ENCODE measurements at regions not wholly inside any gene's neighbourhood (a gene's known extent, or its start where the extent isn't known, plus 50 kb on each side); places are given as distances from the start of the nearest gene placed in this dataset.

GRCh38 chr2:111634050-111634794 is 249.8 kb downstream of the ANAPC1 start:
- no peaks in the 10 kb centered on the region for H3K4me1 Mint-ChIP-seq

More at GRCh38 chr2:111634050-111634794, 249.8 kb downstream of the ANAPC1 start:
- Mint-ChIP-seq H3K27me3 (peaks cover 3% of the 10 kb centered on the region), H3K27ac (no peak overlapping the region), H3K9me3 (ENCODE audit: insufficient read depth) (peaks cover 3% of the 10 kb centered on the region), H3K4me3 (no peak overlapping the region)
- WGBS (ENCODE audit: insufficient coverage) = 100% methylated on average over 1 of the region's 2 CpGs
- ChIA-PET CTCF (no interaction called here), POLR2A (no interaction called here)
- no peak overlapping the region for H3K9ac ChIP-seq (ENCODE audit: low read length)
- no peaks in the 10 kb centered on the region for H3K36me3 ChIP-seq (replicated peaks in 1 of 2; ENCODE audit: control extremely low read depth in 1 of 2, control insufficient read depth in 1 of 2, extremely low read depth in 1 of 2, insufficient read depth in 2 of 2, low read length in 1 of 2)
- no peak overlapping the region for H3K27ac ChIP-seq (ENCODE audit: low read length in 2 of 2)
- no peak overlapping the region for H3K4me3 ChIP-seq (ENCODE audit: control extremely low read depth in 1 of 5, extremely low read depth in 1 of 5, insufficient read depth in 1 of 5, low read depth in 2 of 5, low read length in 4 of 5)
- intact Hi-C loops (cut with micrococcal nuclease) = no loop called here
- no peaks in the 10 kb centered on the region for H4K20me1 ChIP-seq (ENCODE audit: control insufficient read depth, insufficient read depth, low read length, poor library complexity, severe bottlenecking)
- H3K4me1 ChIP-seq (ENCODE audit: control insufficient read depth in 2 of 2, insufficient read depth in 2 of 2, low read length in 2 of 2) = no peaks in the 10 kb centered on the region
- no peak for ATAC-seq (ENCODE audit: low read depth)
- peaks cover 0 to 2% (median 0%) of the 10 kb centered on the region in 4 experiments for H3K27me3 ChIP-seq (replicated peaks in 1 of 4; ENCODE audit: control extremely low read depth in 1 of 4, control insufficient read depth in 3 of 4, insufficient read depth in 4 of 4, low read length in 3 of 4)
- no peak for TF ChIP-seq EZH2 (IDR thresholded peaks at IDR 0.05; ENCODE audit: borderline replicate concordance, insufficient read depth, low read depth, low read length, poor library complexity, severe bottlenecking)
- no peak for TF ChIP-seq CTCF (IDR thresholded peaks at IDR 0.05)
- H3K79me2 ChIP-seq (ENCODE audit: control insufficient read depth, insufficient read depth, low read length) = no peaks in the 10 kb centered on the region
- no peak overlapping the region for H3K4me2 ChIP-seq (replicated peaks; ENCODE audit: low read depth, low read length, poor library complexity, severe bottlenecking)
- DNase-seq = no peak
- H3K9me3 ChIP-seq (ENCODE audit: control extremely low read depth in 1 of 3, control insufficient read depth in 2 of 3, insufficient read depth in 1 of 3, low read length in 2 of 3) = peaks cover 0 to 11% (median 4%) of the 10 kb centered on the region in 3 donors
- H2AFZ ChIP-seq (ENCODE audit: insufficient read depth, low read depth, low read length, poor library complexity, severe bottlenecking) = no peak overlapping the region
